GM12873 (cell line): ENCODE measurements at regions not wholly inside any gene's neighbourhood (a gene's known extent, or its start where the extent isn't known, plus 50 kb on each side); places are given as distances from the start of the nearest gene placed in this dataset.

Source experiments
- CTCF ChIP-seq: IDR thresholded peaks from 2 replicates; pipeline ENCODE4 v1.5.1; 2012; ENCODE audit warnings: low read depth, mild to moderate bottlenecking, moderate library complexity, low read length, control low read depth; ENCODE audit not compliant: insufficient read depth; ENCODE audit errors: missing control alignments

DNA sequence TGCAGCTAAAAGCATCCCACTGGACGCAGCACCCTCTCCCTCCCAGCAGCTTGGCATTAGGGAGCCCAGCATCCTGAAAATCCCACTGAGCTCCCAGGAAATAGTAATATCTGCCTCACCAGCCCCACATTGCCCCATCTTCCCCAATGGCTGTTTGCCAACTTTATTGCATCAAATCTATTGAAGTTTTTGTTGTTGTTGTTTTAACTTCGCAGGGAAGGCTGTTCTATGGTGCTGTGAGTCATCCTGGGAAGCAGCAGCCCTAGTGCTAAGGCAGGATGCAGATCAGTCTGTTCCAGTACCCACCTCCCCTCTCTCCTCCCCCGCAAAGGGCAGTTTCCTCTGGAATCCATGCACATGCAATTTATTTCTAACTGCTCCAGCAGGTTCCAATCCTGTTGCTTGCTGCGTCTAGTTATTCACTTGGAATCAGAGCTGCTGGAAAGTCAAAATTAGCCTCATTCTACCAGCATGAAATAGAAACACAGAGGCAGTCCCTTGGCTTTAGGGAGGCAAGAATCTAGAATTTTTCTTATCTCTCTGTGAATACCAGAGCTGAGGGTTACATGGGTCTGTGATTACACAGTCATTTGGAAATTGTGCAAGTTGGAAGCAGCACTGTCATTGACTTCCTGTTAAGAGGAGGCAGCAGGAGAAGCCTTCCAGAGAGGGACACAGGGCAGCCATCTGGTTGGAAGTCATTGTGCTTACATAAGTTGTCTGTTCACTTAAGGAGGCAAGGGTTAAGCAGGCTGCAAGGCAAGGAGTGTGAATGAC, 115.9 kb upstream of the CACUL1 start:
- TF ChIP-seq CTCF: no peak

GRCh38 chr10:118871244-118871865, 116.6 kb upstream of the CACUL1 start:
- TF ChIP-seq CTCF: no peak

GRCh38 chr10:118873091-118873737, 118.4 kb upstream of the CACUL1 start:
- no peak for TF ChIP-seq CTCF

- no peak for TF ChIP-seq CTCF
Observed at GRCh38 chr10:118873738-118874105, 119.0 kb upstream of the CACUL1 start.

GRCh38 chr10:118874171-118874570, 119.4 kb upstream of the CACUL1 start:
- TF ChIP-seq CTCF: no peak

- TF ChIP-seq CTCF: no peak
Observed at GRCh38 chr10:118875087-118875486, 120.3 kb upstream of the CACUL1 start.

DNA sequence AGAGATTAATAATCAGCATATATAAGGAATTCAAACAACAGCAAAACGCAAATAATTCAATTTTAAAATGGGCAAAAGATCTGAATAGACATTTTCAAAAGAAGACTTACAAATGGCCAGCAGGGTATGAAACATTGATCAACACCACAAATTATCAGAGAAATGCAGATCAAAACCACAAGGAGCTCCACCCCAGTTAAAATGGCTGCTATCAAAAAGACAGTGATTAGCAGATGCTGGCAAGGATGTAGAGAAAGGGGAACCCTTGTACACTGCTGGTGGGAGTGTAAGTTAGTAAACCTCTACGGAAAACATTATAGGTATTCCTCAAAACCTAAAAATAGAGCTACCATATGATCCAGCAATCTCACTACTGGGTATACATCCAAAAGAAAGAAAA, 128.0 kb upstream of the CACUL1 start:
- TF ChIP-seq CTCF: no peak
